OCI-LY7 (cell line): ENCODE measurements at regions not wholly inside any gene's neighbourhood (a gene's known extent, or its start where the extent isn't known, plus 50 kb on each side); places are given as distances from the start of the nearest gene placed in this dataset.

Experiments used
- EZH2phosphoT487 ChIP-seq: fragments of 200-600 bp; sonication (generic); IDR thresholded peaks from 2 replicates; pipeline ENCODE4 v1.6.1; 2018; ENCODE audit warnings: low read depth, borderline replicate concordance, mild to moderate bottlenecking, mixed run types, antibody characterized with exemption, low read length, moderate library complexity, mixed read lengths
- TF ChIP-seq, protein P1 (sequence below): fragments of 200-600 bp; sonication (generic); conservative IDR thresholded peaks from 2 replicates; pipeline ENCODE4 v1.5.1; 2014; ENCODE audit warnings: mild to moderate bottlenecking, antibody characterized with exemption, low read length, moderate library complexity, mixed read lengths

GRCh38 chr3:157840564-157840963 is 265.7 kb downstream of the SHOX2 start:
- TF ChIP-seq, protein P1, sequence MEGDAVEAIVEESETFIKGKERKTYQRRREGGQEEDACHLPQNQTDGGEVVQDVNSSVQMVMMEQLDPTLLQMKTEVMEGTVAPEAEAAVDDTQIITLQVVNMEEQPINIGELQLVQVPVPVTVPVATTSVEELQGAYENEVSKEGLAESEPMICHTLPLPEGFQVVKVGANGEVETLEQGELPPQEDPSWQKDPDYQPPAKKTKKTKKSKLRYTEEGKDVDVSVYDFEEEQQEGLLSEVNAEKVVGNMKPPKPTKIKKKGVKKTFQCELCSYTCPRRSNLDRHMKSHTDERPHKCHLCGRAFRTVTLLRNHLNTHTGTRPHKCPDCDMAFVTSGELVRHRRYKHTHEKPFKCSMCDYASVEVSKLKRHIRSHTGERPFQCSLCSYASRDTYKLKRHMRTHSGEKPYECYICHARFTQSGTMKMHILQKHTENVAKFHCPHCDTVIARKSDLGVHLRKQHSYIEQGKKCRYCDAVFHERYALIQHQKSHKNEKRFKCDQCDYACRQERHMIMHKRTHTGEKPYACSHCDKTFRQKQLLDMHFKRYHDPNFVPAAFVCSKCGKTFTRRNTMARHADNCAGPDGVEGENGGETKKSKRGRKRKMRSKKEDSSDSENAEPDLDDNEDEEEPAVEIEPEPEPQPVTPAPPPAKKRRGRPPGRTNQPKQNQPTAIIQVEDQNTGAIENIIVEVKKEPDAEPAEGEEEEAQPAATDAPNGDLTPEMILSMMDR, result no peak
- TF ChIP-seq EZH2phosphoT487, result no peak
